ENCODE measurements at regions not wholly inside any gene's neighbourhood (a gene's known extent, or its start where the extent isn't known, plus 50 kb on each side); places are given as distances from the start of the nearest gene placed in this dataset.

- no peak overlapping the region for H2BK120ac ChIP-seq (ENCODE audit: low read depth, low read length, poor library complexity, severe bottlenecking)
- H2BK5ac ChIP-seq (ENCODE audit: insufficient read length, low read length): no peak overlapping the region
- H4K20me1 ChIP-seq (ENCODE audit: control insufficient read depth, insufficient read depth, insufficient read length): no peaks in the 10 kb centered on the region
- no peaks in the 10 kb centered on the region for H3K79me1 ChIP-seq (ENCODE audit: insufficient read depth, low read depth, low read length, poor library complexity, severe bottlenecking)
- Mint-ChIP-seq H3K36me3 (ENCODE audit: insufficient read depth in 1 of 3, low read depth in 3 of 3) (no peaks in the 10 kb centered on the region), H3K4me1 (peaks cover 14 to 21% of the 10 kb centered on the region in 2 experiments), H3K9me3 (no peaks in the 10 kb centered on the region; a peak in 1 of 5 replicates), H3K4me3 (no peak overlapping the region), H3K27me3 (ENCODE audit: low read depth) (no peaks in the 10 kb centered on the region), H3K27ac (no peak overlapping the region)
- no peak overlapping the region for H3K56ac ChIP-seq (ENCODE audit: insufficient read length, low read depth, low read length)
- no peak overlapping the region for H3K18ac ChIP-seq (ENCODE audit: insufficient read length, low read depth, low read length)
- H3K4me2 ChIP-seq (ENCODE audit: insufficient read depth, insufficient read length, low read length): no peak overlapping the region
- H2BK12ac ChIP-seq (ENCODE audit: insufficient read length, low read depth, low read length): no peak overlapping the region
- no peak overlapping the region for H2BK20ac ChIP-seq (ENCODE audit: low read depth, low read length, poor library complexity, severe bottlenecking)
- no peak overlapping the region for H2AFZ ChIP-seq (ENCODE audit: low read length)
- no peaks in the 10 kb centered on the region for H3K79me2 ChIP-seq (ENCODE audit: insufficient read depth, low read length)
- H4K5ac ChIP-seq (ENCODE audit: insufficient read length, low read depth, low read length): no peak overlapping the region
- no peaks in the 10 kb centered on the region for H3K9me3 ChIP-seq (ENCODE audit: control insufficient read depth, low read depth, low read length)
- no peak for DNase-seq
- no peak overlapping the region for H2AK5ac ChIP-seq (ENCODE audit: insufficient read length, low read length)
- H3K23me2 ChIP-seq (ENCODE audit: insufficient read length, low read depth, low read length, poor library complexity, severe bottlenecking): no peaks in the 10 kb centered on the region
- WGBS (ENCODE audit: extremely low coverage, insufficient read length, low lambda C conversion rate): no CpG with 5 or more reads among the region's 1 CpG
- no peak overlapping the region for H3K14ac ChIP-seq (ENCODE audit: insufficient read depth, low read length)
- H3K9ac ChIP-seq (ENCODE audit: extremely low read depth, insufficient read length, low read length): no peak overlapping the region
- no peak overlapping the region for H4K91ac ChIP-seq (ENCODE audit: insufficient read length, low read depth, low read length)
- TF ChIP-seq, protein P1, sequence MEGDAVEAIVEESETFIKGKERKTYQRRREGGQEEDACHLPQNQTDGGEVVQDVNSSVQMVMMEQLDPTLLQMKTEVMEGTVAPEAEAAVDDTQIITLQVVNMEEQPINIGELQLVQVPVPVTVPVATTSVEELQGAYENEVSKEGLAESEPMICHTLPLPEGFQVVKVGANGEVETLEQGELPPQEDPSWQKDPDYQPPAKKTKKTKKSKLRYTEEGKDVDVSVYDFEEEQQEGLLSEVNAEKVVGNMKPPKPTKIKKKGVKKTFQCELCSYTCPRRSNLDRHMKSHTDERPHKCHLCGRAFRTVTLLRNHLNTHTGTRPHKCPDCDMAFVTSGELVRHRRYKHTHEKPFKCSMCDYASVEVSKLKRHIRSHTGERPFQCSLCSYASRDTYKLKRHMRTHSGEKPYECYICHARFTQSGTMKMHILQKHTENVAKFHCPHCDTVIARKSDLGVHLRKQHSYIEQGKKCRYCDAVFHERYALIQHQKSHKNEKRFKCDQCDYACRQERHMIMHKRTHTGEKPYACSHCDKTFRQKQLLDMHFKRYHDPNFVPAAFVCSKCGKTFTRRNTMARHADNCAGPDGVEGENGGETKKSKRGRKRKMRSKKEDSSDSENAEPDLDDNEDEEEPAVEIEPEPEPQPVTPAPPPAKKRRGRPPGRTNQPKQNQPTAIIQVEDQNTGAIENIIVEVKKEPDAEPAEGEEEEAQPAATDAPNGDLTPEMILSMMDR (conservative IDR thresholded peaks at IDR 0.05): no peak
- H3K27ac ChIP-seq (ENCODE audit: insufficient read length, low read depth, low read length): no peak overlapping the region
- no peaks in the 10 kb centered on the region for H3K27me3 ChIP-seq (ENCODE audit: insufficient read depth, low read length)
- H2BK15ac ChIP-seq (ENCODE audit: low read depth, low read length): no peak overlapping the region
- no peak overlapping the region for H3K4ac ChIP-seq (ENCODE audit: low read depth, low read length)
- no peak overlapping the region for H4K8ac ChIP-seq (replicated peaks; ENCODE audit: insufficient read length, low read depth, low read length)
- no peaks in the 10 kb centered on the region for H3K4me1 ChIP-seq (ENCODE audit: insufficient read depth, low read length)
- H3K23ac ChIP-seq (ENCODE audit: insufficient read length, low read depth, low read length): no peak overlapping the region
- no peak overlapping the region for H3T11ph ChIP-seq (ENCODE audit: low read length)
Observed at GRCh38 chr5:110268985-110269384, 457.5 kb downstream of the TMEM232 start.

Data from H9 (cell line).